HG03460 (cell line): ENCODE measurements at regions not wholly inside any gene's neighbourhood (a gene's known extent, or its start where the extent isn't known, plus 50 kb on each side); places are given as distances from the start of the nearest gene placed in this dataset.
"Not testable (repeated sequence)": the region's sequence is repeated elsewhere in the genome, so short reads cannot be mapped to it uniquely, and the experiment has no call there.

ENCODE experiments used
- ATAC-seq: cut with Tn5 transposase; IDR thresholded peaks from one replicate; pipeline ENCODE4 v1.9.1; 2021; ENCODE audit not compliant: unreplicated experiment

- ATAC-seq = no peak
Observed at GRCh38 chr12:73460212-73460611, 1077.4 kb upstream of the ATXN7L3B start.

- ATAC-seq = no peak
Observed at GRCh38 chr12:73465106-73465505, 1072.5 kb upstream of the ATXN7L3B start.

- ATAC-seq = no peak
Observed at GRCh38 chr12:73486256-73486655, 1051.4 kb upstream of the ATXN7L3B start.

GRCh38 chr12:73506611-73507010, 1031.0 kb upstream of the ATXN7L3B start:
- ATAC-seq = no peak

- no peak for ATAC-seq
Observed at GRCh38 chr12:73514672-73515071, 1023.0 kb upstream of the ATXN7L3B start.

GRCh38 chr12:73517859-73518258, 1019.8 kb upstream of the ATXN7L3B start:
- no peak for ATAC-seq

- ATAC-seq = no peak
Observed at GRCh38 chr12:73529231-73529630, 1008.4 kb upstream of the ATXN7L3B start.

- no peak for ATAC-seq
Observed at GRCh38 chr12:73529954-73530353, 1007.7 kb upstream of the ATXN7L3B start.

- no peak for ATAC-seq
Observed at GRCh38 chr12:73531752-73532151, 1005.9 kb upstream of the ATXN7L3B start.

- no peak for ATAC-seq
Observed at GRCh38 chr12:73547421-73547820, 990.2 kb upstream of the ATXN7L3B start.

- ATAC-seq = no peak
Observed at GRCh38 chr12:73585136-73585535, 952.5 kb upstream of the ATXN7L3B start.

- no peak for ATAC-seq
Observed at GRCh38 chr12:73589220-73589619, 948.4 kb upstream of the ATXN7L3B start.

- ATAC-seq = no peak
Observed at GRCh38 chr12:73598626-73599025, 939.0 kb upstream of the ATXN7L3B start.

- ATAC-seq = no peak
Observed at GRCh38 chr12:73599268-73599667, 938.4 kb upstream of the ATXN7L3B start.

- not testable (repeated sequence) for ATAC-seq
Observed at GRCh38 chr12:73605925-73606324, 931.7 kb upstream of the ATXN7L3B start.

GRCh38 chr12:73612551-73612950, 925.1 kb upstream of the ATXN7L3B start:
- ATAC-seq = no peak

- ATAC-seq = no peak
Observed at GRCh38 chr12:73623421-73623820, 914.2 kb upstream of the ATXN7L3B start.

- ATAC-seq = no peak
Observed at GRCh38 chr12:73625226-73625625, 912.4 kb upstream of the ATXN7L3B start.

- no peak for ATAC-seq
Observed at GRCh38 chr12:73629171-73629570, 908.5 kb upstream of the ATXN7L3B start.

- no peak for ATAC-seq
Observed at GRCh38 chr12:73629893-73630831, 907.5 kb upstream of the ATXN7L3B start.

GRCh38 chr12:73632191-73632590, 905.4 kb upstream of the ATXN7L3B start:
- no peak for ATAC-seq

GRCh38 chr12:73632661-73633060, 905.0 kb upstream of the ATXN7L3B start:
- ATAC-seq = no peak

GRCh38 chr12:73639397-73639796, 898.2 kb upstream of the ATXN7L3B start:
- ATAC-seq = not testable (repeated sequence)
